Liver (tissue), 8 donors: ENCODE measurements at regions not wholly inside any gene's neighbourhood (a gene's known extent, or its start where the extent isn't known, plus 50 kb on each side); places are given as distances from the start of the nearest gene placed in this dataset.

Experiments
- DNase-seq: peaks from one replicate; pipeline ENCODE4 v3.0.0-alpha.2; 2017; ENCODE audit warnings: low spot score
- H3K27ac ChIP-seq, 2 donors: one replicate each; pipeline ENCODE4 v1.7.0; 2013; ENCODE audit warnings: inconsistent platforms in 2 of 2, low read length in 2 of 2, control low read depth in 1 of 2, low read depth in 1 of 2, mild to moderate bottlenecking in 1 of 2
- H3K27me3 ChIP-seq, 4 donors: one replicate each; pipeline versions ENCODE4 v1.6.1 to v1.7.0; 2013; ENCODE audit warnings: low read length in 3 of 4, inconsistent platforms in 1 of 4, mild to moderate bottlenecking in 1 of 4, moderate library complexity in 1 of 4; ENCODE audit not compliant: control insufficient read depth in 4 of 4, insufficient read depth in 4 of 4
- H3K36me3 ChIP-seq, 4 donors: one replicate each; pipeline versions ENCODE4 v1.6.1 to v1.7.0; 2013; ENCODE audit warnings: low read length in 3 of 4, mild to moderate bottlenecking in 3 of 4, low read depth in 1 of 4, moderate library complexity in 1 of 4; ENCODE audit not compliant: control insufficient read depth in 4 of 4, insufficient read depth in 3 of 4
- H3K4me1 ChIP-seq, 4 donors: one replicate each; pipeline versions ENCODE4 v1.6.1 to v1.7.0; 2013; ENCODE audit warnings: low read length in 3 of 4, mild to moderate bottlenecking in 3 of 4, moderate library complexity in 1 of 4; ENCODE audit not compliant: control insufficient read depth in 4 of 4, insufficient read depth in 4 of 4
- H3K4me3 ChIP-seq, 3 donors: one replicate each; pipeline versions ENCODE4 v1.6.1 to v1.7.0; 2013; ENCODE audit warnings: low read length in 3 of 3, control low read depth in 1 of 3, low read depth in 1 of 3, mild to moderate bottlenecking in 1 of 3
- H3K9ac ChIP-seq, 2 donors: one replicate each; pipeline ENCODE4 v1.7.0; 2013; ENCODE audit warnings: low read length in 2 of 2, mild to moderate bottlenecking in 2 of 2, moderate library complexity in 2 of 2, control low read depth in 1 of 2, low read depth in 1 of 2
- H3K9me3 ChIP-seq, 4 donors: one replicate each; pipeline versions ENCODE4 v1.6.1 to v1.7.0; 2013; ENCODE audit warnings: low read length in 3 of 4; ENCODE audit not compliant: control insufficient read depth in 4 of 4
- EGR1 ChIP-seq, 2 donors: IDR thresholded peaks; 2 replicates each; pipeline ENCODE4 v1.6.1; 2016 to 2018; ENCODE audit warnings: antibody characterized with exemption in 2 of 2, low read depth in 2 of 2
- FOXA1 ChIP-seq: IDR thresholded peaks from 2 replicates; pipeline ENCODE4 v1.6.1; 2016; ENCODE audit warnings: antibody characterized with exemption
- FOXA2 ChIP-seq: IDR thresholded peaks from 2 replicates; pipeline ENCODE4 v1.6.1; 2016; ENCODE audit warnings: antibody characterized with exemption
- GABPA ChIP-seq, 2 donors: IDR thresholded peaks in 1 of 2; conservative IDR thresholded peaks in 1 of 2; 2 replicates each; pipeline ENCODE4 v1.6.1; 2016; ENCODE audit warnings: antibody characterized with exemption in 2 of 2, mild to moderate bottlenecking in 1 of 2, moderate library complexity in 1 of 2
- HNF4A ChIP-seq, 2 donors: conservative IDR thresholded peaks; 2 replicates each; pipeline ENCODE4 v1.6.1; 2016; ENCODE audit warnings: antibody characterized with exemption in 2 of 2, mild to moderate bottlenecking in 2 of 2
- JUND ChIP-seq, 2 donors: IDR thresholded peaks; 2 replicates each; pipeline ENCODE4 v1.6.1; 2016; ENCODE audit warnings: antibody characterized with exemption in 2 of 2
- NR2F2 ChIP-seq: IDR thresholded peaks from 2 replicates; pipeline ENCODE4 v1.6.1; 2016; ENCODE audit warnings: antibody characterized with exemption
- RAD21 ChIP-seq, 2 donors: IDR thresholded peaks; 2 replicates each; pipeline ENCODE4 v1.6.1; 2016; ENCODE audit warnings: antibody characterized with exemption in 2 of 2, mild to moderate bottlenecking in 2 of 2
- RXRA ChIP-seq, 2 donors: IDR thresholded peaks; 2 replicates each; pipeline ENCODE4 v1.6.1; 2017 to 2018; ENCODE audit warnings: antibody characterized with exemption in 2 of 2, mild to moderate bottlenecking in 1 of 2
- SP1 ChIP-seq: IDR thresholded peaks from 2 replicates; pipeline ENCODE4 v1.6.1; 2018; ENCODE audit warnings: antibody characterized with exemption, mild to moderate bottlenecking
- TAF1 ChIP-seq: conservative IDR thresholded peaks from 2 replicates; pipeline ENCODE4 v1.6.1; 2016; ENCODE audit warnings: antibody characterized with exemption, mild to moderate bottlenecking
- YY1 ChIP-seq: IDR thresholded peaks from 2 replicates; pipeline ENCODE4 v1.6.1; 2016; ENCODE audit warnings: antibody characterized with exemption, mild to moderate bottlenecking
- WGBS: extraction: QIAGEN DNeasy Blood & Tissue Kit; methylation state at CpG from one replicate; pipeline ENCODE4 v1.1.7; 2013; 5-methylcytosine and 5-hydroxymethylcytosine counted together
- TF ChIP-seq, protein P1 (sequence below): IDR thresholded peaks from 2 replicates; pipeline ENCODE4 v1.6.1; 2016; ENCODE audit warnings: antibody characterized with exemption
- TF ChIP-seq, protein P2 (sequence below): IDR thresholded peaks from 2 replicates; pipeline ENCODE4 v1.6.1; 2016; ENCODE audit warnings: antibody characterized with exemption, mild to moderate bottlenecking
- TF ChIP-seq, protein P3 (sequence below): fragments of 150-350 bp; IDR thresholded peaks from 2 replicates; pipeline ENCODE4 v1.5.1; 2017; ENCODE audit warnings: improper control_type of control experiment, low read depth, low read length; ENCODE audit not compliant: missing input control
- TF ChIP-seq, protein P4 (sequence below): IDR thresholded peaks from 2 replicates; pipeline ENCODE4 v1.6.1; 2016; ENCODE audit warnings: antibody characterized with exemption
- donor health status: healthy.
- donor health status: healthy.
- donor health status: healthy.
- donor health status: healthy.
- donor health status: healthy.

DNA sequence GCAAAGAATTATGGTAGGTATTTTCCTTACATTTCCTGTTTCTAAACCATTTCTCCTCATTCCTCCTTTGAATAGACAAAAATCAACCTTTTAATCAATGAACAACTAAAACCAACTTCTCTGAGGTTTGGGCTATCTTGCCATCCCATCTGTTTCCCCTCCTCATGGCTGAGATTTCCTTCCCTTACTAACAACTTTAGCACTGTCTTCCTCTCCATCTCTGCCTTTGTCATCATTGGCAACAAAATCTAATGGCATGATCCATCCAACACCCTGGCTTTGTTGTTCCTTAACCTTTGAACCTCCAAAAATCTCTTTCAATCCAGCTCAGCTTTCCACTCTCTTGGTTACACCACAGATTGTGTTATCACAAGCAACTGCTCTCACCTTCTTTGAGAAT lies 95.3 kb upstream of the FAM136A start:
- no peak overlapping the region for H3K9ac ChIP-seq
- no peak for DNase-seq
- H3K27me3 ChIP-seq = no peaks in the 10 kb centered on the region
- H3K4me1 ChIP-seq = no peaks in the 10 kb centered on the region
- H3K4me3 ChIP-seq = no peak overlapping the region
- no peaks in the 10 kb centered on the region for H3K9me3 ChIP-seq
- TF ChIP-seq RAD21 (IDR thresholded peaks at IDR 0.05) = no peak
- TF ChIP-seq, protein P1, sequence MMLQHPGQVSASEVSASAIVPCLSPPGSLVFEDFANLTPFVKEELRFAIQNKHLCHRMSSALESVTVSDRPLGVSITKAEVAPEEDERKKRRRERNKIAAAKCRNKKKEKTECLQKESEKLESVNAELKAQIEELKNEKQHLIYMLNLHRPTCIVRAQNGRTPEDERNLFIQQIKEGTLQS = no peak
- TF ChIP-seq, protein P2, sequence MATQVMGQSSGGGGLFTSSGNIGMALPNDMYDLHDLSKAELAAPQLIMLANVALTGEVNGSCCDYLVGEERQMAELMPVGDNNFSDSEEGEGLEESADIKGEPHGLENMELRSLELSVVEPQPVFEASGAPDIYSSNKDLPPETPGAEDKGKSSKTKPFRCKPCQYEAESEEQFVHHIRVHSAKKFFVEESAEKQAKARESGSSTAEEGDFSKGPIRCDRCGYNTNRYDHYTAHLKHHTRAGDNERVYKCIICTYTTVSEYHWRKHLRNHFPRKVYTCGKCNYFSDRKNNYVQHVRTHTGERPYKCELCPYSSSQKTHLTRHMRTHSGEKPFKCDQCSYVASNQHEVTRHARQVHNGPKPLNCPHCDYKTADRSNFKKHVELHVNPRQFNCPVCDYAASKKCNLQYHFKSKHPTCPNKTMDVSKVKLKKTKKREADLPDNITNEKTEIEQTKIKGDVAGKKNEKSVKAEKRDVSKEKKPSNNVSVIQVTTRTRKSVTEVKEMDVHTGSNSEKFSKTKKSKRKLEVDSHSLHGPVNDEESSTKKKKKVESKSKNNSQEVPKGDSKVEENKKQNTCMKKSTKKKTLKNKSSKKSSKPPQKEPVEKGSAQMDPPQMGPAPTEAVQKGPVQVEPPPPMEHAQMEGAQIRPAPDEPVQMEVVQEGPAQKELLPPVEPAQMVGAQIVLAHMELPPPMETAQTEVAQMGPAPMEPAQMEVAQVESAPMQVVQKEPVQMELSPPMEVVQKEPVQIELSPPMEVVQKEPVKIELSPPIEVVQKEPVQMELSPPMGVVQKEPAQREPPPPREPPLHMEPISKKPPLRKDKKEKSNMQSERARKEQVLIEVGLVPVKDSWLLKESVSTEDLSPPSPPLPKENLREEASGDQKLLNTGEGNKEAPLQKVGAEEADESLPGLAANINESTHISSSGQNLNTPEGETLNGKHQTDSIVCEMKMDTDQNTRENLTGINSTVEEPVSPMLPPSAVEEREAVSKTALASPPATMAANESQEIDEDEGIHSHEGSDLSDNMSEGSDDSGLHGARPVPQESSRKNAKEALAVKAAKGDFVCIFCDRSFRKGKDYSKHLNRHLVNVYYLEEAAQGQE = no peak
- TF ChIP-seq RXRA (IDR thresholded peaks at IDR 0.05) = no peak
- no peak for TF ChIP-seq NR2F2
- TF ChIP-seq TAF1 = no peak
- no peak for TF ChIP-seq FOXA2
- TF ChIP-seq JUND (IDR thresholded peaks at IDR 0.05) = no peak
- TF ChIP-seq EGR1 (IDR thresholded peaks at IDR 0.05; ENCODE audit: low read depth in 2 of 2) = no peak
- H3K36me3 ChIP-seq = no peaks in the 10 kb centered on the region
- no peak overlapping the region for H3K27ac ChIP-seq

DNA sequence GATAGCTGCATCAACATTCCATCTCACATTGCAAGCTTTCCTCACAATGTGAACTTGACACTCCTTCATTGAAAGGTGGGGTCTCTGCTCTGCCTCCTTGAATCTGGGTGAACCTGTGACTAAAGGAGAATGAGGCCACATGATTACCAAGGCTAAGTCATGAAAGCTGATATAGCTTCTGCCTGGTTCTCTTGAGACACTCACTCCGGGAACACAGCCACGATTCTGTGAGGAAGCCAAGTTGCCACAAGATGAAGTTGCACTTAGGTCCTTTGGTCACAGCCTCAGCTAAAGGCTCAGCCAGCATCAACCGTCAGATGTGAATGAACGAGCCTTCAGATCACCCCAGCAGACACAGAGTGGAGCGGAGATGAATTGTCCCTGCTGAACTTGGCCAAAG lies 94.7 kb upstream of the FAM136A start:
- no peaks in the 10 kb centered on the region for H3K9me3 ChIP-seq
- no peak for DNase-seq
- H3K4me1 ChIP-seq = no peaks in the 10 kb centered on the region
- WGBS = 67% methylated on average over 5 of the region's 5 CpGs
- H3K36me3 ChIP-seq = no peaks in the 10 kb centered on the region
- no peaks in the 10 kb centered on the region for H3K27me3 ChIP-seq
- no peak for TF ChIP-seq HNF4A (conservative IDR thresholded peaks at IDR 0.05)
- TF ChIP-seq GABPA (IDR thresholded peaks at IDR 0.05 in 1 of 2, conservative IDR thresholded peaks at IDR 0.05 in 1 of 2) = no peak
- TF ChIP-seq TAF1 = no peak
- no peak for TF ChIP-seq YY1
- TF ChIP-seq FOXA1 = no peak
- TF ChIP-seq SP1 = no peak
- TF ChIP-seq RAD21 (IDR thresholded peaks at IDR 0.05) = no peak
- TF ChIP-seq JUND (IDR thresholded peaks at IDR 0.05) = no peak
- TF ChIP-seq EGR1 (IDR thresholded peaks at IDR 0.05; ENCODE audit: low read depth in 2 of 2) = no peak
- TF ChIP-seq, protein P3, sequence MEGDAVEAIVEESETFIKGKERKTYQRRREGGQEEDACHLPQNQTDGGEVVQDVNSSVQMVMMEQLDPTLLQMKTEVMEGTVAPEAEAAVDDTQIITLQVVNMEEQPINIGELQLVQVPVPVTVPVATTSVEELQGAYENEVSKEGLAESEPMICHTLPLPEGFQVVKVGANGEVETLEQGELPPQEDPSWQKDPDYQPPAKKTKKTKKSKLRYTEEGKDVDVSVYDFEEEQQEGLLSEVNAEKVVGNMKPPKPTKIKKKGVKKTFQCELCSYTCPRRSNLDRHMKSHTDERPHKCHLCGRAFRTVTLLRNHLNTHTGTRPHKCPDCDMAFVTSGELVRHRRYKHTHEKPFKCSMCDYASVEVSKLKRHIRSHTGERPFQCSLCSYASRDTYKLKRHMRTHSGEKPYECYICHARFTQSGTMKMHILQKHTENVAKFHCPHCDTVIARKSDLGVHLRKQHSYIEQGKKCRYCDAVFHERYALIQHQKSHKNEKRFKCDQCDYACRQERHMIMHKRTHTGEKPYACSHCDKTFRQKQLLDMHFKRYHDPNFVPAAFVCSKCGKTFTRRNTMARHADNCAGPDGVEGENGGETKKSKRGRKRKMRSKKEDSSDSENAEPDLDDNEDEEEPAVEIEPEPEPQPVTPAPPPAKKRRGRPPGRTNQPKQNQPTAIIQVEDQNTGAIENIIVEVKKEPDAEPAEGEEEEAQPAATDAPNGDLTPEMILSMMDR = no peak
- TF ChIP-seq, protein P4, sequence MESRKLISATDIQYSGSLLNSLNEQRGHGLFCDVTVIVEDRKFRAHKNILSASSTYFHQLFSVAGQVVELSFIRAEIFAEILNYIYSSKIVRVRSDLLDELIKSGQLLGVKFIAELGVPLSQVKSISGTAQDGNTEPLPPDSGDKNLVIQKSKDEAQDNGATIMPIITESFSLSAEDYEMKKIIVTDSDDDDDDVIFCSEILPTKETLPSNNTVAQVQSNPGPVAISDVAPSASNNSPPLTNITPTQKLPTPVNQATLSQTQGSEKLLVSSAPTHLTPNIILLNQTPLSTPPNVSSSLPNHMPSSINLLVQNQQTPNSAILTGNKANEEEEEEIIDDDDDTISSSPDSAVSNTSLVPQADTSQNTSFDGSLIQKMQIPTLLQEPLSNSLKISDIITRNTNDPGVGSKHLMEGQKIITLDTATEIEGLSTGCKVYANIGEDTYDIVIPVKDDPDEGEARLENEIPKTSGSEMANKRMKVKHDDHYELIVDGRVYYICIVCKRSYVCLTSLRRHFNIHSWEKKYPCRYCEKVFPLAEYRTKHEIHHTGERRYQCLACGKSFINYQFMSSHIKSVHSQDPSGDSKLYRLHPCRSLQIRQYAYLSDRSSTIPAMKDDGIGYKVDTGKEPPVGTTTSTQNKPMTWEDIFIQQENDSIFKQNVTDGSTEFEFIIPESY = no peak
- H3K27ac ChIP-seq = no peak overlapping the region
- no peak overlapping the region for H3K4me3 ChIP-seq
- no peak overlapping the region for H3K9ac ChIP-seq
